Uterus (tissue), 3 donors: ENCODE measurements at regions not wholly inside any gene's neighbourhood (a gene's known extent, or its start where the extent isn't known, plus 50 kb on each side); places are given as distances from the start of the nearest gene placed in this dataset.

Experiments used
- DNase-seq, 2 donors: peaks; one replicate each; pipeline ENCODE4 v3.0.0-alpha.2; 2019 to 2020
- H3K27ac ChIP-seq, 2 donors: fragments of 200-600 bp; sonication (generic); 1 replicate in 1 of 2; 2 replicates in 1 of 2; pipeline ENCODE4 v1.5.1; 2016 to 2018
- H3K27me3 ChIP-seq, 2 donors: fragments of 200-600 bp; sonication (generic); one replicate each; pipeline ENCODE4 v1.5.1; 2018 to 2019; ENCODE audit warnings: control low read depth in 1 of 2
- H3K36me3 ChIP-seq, 2 donors: fragments of 200-600 bp; sonication (generic); one replicate each; pipeline ENCODE4 v1.5.1; 2019; ENCODE audit warnings: control low read depth in 1 of 2
- H3K4me1 ChIP-seq, 2 donors: fragments of 200-600 bp; sonication (generic); one replicate each; pipeline ENCODE4 v1.5.1; 2018 to 2019; ENCODE audit warnings: control low read depth in 1 of 2
- H3K4me3 ChIP-seq, 2 donors: fragments of 200-600 bp; sonication (generic); 1 replicate in 1 of 2; 2 replicates in 1 of 2; pipeline ENCODE4 v1.5.1; 2018 to 2019; ENCODE audit warnings: mild to moderate bottlenecking in 1 of 2
- H3K9me3 ChIP-seq, 2 donors: fragments of 200-600 bp; sonication (generic); one replicate each; pipeline ENCODE4 v1.5.1; 2019; ENCODE audit warnings: control low read depth in 1 of 2
- POLR2A ChIP-seq, 2 donors: fragments of 450-650 bp; IDR thresholded peaks; one replicate each; pipeline ENCODE4 v1.6.1; 2016; ENCODE audit warnings: antibody characterized with exemption in 2 of 2, mild to moderate bottlenecking in 1 of 2, moderate library complexity in 1 of 2
- intact Hi-C: fragments of 100-400 bp; cut with DNase I; formaldehyde crosslinking; loops from one replicate; pipeline ENCODE4 v1.15.1; 2023; ENCODE audit warnings: low total_unique reads
- TF ChIP-seq, protein P1 (sequence below), 4 experiments: fragments of 200-600 bp in 2 of 4; fragments of 450-650 bp in 2 of 4; sonication (generic) in 2 of 4; IDR thresholded peaks; one replicate each; pipeline ENCODE4 v1.5.1; 2016 to 2019; ENCODE audit warnings: antibody characterized with exemption in 4 of 4, mild to moderate bottlenecking in 2 of 4, moderate library complexity in 1 of 4
- donor health status: DM: yes; HTN: yes; CAD: no.

DNA sequence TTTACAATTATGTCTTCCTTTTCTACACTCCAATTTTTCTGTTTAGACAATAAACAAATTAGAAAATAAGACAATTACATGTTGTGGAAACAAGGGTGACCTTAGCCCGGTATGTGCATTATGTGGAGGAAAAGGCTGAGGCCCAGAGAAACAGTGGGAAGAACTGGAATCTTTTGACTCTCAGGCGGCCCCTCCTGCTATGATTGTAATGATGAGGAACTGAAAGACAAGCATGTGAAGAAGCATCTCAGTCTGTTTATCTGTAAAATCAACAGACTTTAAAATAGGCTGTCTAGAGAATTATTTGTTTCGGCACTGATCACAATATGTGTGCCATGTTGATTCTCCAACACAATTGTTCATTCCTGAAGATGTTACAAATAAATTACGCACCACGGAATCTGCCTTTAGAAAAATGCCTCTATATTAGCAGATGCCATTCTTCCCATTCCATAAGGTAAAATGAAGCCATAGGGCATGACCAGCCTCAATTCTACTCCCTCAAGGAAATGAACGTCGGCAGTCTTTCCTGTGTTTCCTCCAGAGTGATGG lies 1201.6 kb upstream of the CITED2 start:
- H3K4me1 ChIP-seq, result no peaks in the 10 kb centered on the region
- TF ChIP-seq POLR2A (IDR thresholded peaks at IDR 0.05), result no peak
- TF ChIP-seq, protein P1, sequence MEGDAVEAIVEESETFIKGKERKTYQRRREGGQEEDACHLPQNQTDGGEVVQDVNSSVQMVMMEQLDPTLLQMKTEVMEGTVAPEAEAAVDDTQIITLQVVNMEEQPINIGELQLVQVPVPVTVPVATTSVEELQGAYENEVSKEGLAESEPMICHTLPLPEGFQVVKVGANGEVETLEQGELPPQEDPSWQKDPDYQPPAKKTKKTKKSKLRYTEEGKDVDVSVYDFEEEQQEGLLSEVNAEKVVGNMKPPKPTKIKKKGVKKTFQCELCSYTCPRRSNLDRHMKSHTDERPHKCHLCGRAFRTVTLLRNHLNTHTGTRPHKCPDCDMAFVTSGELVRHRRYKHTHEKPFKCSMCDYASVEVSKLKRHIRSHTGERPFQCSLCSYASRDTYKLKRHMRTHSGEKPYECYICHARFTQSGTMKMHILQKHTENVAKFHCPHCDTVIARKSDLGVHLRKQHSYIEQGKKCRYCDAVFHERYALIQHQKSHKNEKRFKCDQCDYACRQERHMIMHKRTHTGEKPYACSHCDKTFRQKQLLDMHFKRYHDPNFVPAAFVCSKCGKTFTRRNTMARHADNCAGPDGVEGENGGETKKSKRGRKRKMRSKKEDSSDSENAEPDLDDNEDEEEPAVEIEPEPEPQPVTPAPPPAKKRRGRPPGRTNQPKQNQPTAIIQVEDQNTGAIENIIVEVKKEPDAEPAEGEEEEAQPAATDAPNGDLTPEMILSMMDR (IDR thresholded peaks at IDR 0.05), result no peak
- H3K36me3 ChIP-seq, result no peaks in the 10 kb centered on the region
- no peaks in the 10 kb centered on the region for H3K27me3 ChIP-seq
- no peak overlapping the region for H3K27ac ChIP-seq
- intact Hi-C loops, result no loop called here
- H3K4me3 ChIP-seq, result no peak overlapping the region
- no peak for DNase-seq
- no peaks in the 10 kb centered on the region for H3K9me3 ChIP-seq

DNA sequence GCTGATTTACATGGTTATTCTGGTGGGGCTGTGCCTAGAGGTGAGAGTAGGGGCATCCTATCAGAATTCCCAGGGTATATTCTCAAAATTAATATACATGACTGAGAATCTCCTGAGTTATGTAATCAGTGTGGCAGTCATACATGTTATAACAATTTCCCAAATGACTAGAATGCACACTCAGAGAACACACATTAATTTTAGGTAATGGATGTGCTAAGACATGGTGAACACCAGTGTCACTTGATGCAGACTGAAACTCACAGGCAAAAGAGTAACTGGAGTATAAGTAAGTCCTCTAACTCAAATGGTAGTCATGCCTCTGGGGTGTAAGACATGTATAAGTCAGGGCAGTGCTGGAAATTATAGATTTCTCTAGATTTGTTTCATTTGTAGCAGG lies 1198.4 kb upstream of the CITED2 start:
- TF ChIP-seq, protein P1 (IDR thresholded peaks at IDR 0.05), result no peak
- TF ChIP-seq POLR2A (IDR thresholded peaks at IDR 0.05), result no peak
- Histone ChIP-seq H3K4me3 (no peak overlapping the region), H3K27me3 (no peaks in the 10 kb centered on the region), H3K4me1 (no peaks in the 10 kb centered on the region), H3K27ac (peak overlapping the region in 1 of 2 donors; percentile 51), H3K9me3 (no peaks in the 10 kb centered on the region), H3K36me3 (no peaks in the 10 kb centered on the region)
- intact Hi-C loops, result no loop called here
- DNase-seq, result no peak

DNA sequence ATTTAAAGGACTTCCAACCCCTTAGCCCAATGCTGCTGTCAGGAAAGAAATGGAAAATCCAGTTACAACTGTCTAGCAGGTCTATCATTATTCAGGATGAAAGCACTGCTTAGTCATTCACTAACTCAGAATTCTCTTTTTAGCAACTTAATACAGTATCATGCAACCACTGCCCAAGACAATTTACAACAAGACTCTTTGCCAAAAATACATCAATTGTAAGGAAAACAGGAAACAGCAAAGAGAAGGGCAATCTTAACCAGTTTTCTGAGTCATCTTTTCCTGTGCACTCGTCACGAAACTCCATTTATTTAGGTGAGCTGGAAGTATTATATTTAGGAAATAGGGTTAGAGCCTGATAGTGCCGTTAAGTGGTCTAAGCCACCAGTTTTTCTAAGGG lies 1197.7 kb upstream of the CITED2 start:
- no peak overlapping the region for H3K4me3 ChIP-seq
- H3K27ac ChIP-seq, result peak overlapping the region in 1 of 2 donors; percentile 51
- no peaks in the 10 kb centered on the region for H3K27me3 ChIP-seq
- no peaks in the 10 kb centered on the region for H3K9me3 ChIP-seq
- TF ChIP-seq POLR2A (IDR thresholded peaks at IDR 0.05), result no peak
- TF ChIP-seq, protein P1 (IDR thresholded peaks at IDR 0.05), result no peak
- no peak for DNase-seq
- H3K4me1 ChIP-seq, result no peaks in the 10 kb centered on the region
- intact Hi-C loops, result no loop called here
- no peaks in the 10 kb centered on the region for H3K36me3 ChIP-seq

DNA sequence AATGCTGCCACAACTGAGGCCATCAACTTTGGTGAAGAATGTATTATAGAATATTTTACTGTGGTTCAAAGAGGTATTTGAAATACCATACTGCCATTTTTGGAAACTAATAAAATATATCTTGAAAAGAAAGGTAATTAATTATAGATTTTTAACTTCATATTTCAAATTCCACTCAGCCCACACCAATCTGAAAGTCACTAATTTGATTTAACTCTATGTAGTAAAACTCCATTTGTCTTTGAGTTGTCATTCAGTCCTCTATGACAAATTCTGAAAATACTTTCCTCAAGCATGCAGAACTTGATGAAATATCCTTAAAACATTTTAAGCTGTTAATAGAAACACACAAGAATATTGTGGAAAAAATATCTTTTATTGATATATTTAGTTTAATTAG lies 1196.7 kb upstream of the CITED2 start:
- Histone ChIP-seq H3K4me1 (no peaks in the 10 kb centered on the region), H3K9me3 (no peaks in the 10 kb centered on the region), H3K36me3 (no peaks in the 10 kb centered on the region), H3K4me3 (no peak overlapping the region), H3K27me3 (no peaks in the 10 kb centered on the region), H3K27ac (no peak overlapping the region)
- intact Hi-C loops, result no loop called here
- no peak for DNase-seq
- no peak for TF ChIP-seq POLR2A (IDR thresholded peaks at IDR 0.05)
- TF ChIP-seq, protein P1 (IDR thresholded peaks at IDR 0.05), result no peak

DNA sequence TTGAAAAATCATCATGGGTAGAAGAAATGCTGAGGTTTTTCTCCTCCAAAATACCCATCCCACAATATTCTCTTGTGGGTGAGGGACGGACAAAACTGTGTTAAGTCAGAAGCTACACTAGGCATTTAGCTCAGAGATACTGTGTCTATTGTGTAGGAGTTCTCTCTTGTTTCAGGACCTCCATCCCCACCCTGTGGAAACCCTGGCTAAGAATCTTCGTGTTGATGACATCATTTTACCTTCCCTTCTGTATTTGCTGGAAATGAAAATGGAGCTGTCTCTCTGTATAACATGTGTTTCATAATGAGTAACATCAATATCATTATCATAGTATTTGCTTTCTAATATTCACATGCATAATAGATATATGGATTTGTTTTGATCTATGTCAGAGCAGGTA lies 1193.0 kb upstream of the CITED2 start:
- Histone ChIP-seq H3K4me1 (no peaks in the 10 kb centered on the region), H3K9me3 (no peaks in the 10 kb centered on the region), H3K4me3 (no peak overlapping the region), H3K27me3 (no peaks in the 10 kb centered on the region), H3K36me3 (no peaks in the 10 kb centered on the region), H3K27ac (peak overlapping the region; percentile 33 to 43)
- intact Hi-C loops, result no loop called here
- DNase-seq, result no peak
- no peak for TF ChIP-seq POLR2A (IDR thresholded peaks at IDR 0.05)
- TF ChIP-seq, protein P1 (IDR thresholded peaks at IDR 0.05), result no peak
